ENCODE measurements at regions not wholly inside any gene's neighbourhood (a gene's known extent, or its start where the extent isn't known, plus 50 kb on each side); places are given as distances from the start of the nearest gene placed in this dataset.

DNA sequence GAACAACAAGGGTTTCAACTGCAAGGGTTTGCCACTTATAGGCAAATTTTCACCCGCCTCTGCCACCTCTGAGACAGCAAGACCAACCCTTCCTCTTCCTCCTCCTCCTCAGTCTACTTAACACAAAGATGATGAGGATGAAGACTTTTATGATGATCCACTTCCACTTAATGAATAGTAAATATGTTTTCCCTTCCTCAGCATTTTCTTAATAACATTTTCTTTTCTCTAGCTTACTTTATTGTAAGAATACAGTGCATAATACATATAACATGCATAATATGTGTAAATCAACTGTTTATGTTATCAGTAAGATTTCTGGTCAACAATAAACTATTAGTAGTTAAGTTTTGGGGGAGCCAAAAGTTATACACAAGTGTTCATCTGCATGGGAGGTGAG lies 77.4 kb downstream of the KLF15 start:
- no peaks in the 10 kb centered on the region for H3K27me3 ChIP-seq (ENCODE audit: low read depth, low read length)
- no peaks in the 10 kb centered on the region for H3K36me3 ChIP-seq (ENCODE audit: control insufficient read depth in 1 of 2, insufficient read depth in 2 of 2, low read length in 2 of 2)
- H3K4me3 ChIP-seq (ENCODE audit: low read depth in 1 of 2, low read length in 2 of 2) = no peak overlapping the region
- no peaks in the 10 kb centered on the region for H3K4me1 ChIP-seq (ENCODE audit: control insufficient read depth in 1 of 2, insufficient read depth in 2 of 2, low read length in 2 of 2)
- no peak overlapping the region for H3K27ac ChIP-seq (ENCODE audit: low read length)
- peaks cover 3% of the 10 kb centered on the region in 2 donors for H3K9me3 ChIP-seq (ENCODE audit: control insufficient read depth in 1 of 2, low read length in 2 of 2)

DNA sequence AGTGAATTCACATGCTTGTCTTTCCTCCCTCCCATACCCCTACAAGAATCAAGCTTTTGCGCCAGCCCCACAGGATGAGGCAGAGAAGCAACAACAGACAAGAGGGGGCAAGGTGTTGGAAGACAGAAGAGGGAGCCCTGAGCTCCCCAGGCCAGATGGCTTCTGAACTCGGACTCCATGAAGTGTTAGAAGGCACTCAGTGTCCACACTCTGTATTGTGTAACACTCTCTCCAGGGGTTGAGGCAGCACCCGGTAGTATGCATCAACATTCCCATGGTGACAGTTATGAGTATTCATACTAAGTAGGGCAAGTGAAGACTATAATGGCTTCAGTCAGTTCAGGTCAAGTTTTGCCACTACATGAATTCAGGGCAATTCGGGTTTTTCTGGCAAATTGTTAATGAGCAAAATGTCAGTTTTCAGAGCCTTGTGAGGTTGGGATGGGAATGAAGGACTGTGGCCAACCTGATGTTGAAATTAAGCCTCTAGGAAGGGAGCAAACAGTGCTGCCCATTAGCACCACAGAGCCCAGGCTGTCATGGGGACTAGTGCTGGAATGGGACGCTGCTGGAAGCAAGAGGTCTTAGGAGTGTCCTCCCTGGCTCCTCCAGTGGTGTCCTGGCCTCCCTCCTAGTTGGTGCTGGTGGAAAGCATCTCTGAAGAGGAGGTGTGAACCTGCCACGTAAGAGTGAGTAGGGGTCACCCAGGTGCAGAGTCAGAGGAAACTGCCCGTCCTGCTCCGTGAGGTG lies 79.4 kb downstream of the KLF15 start:
- no peaks in the 10 kb centered on the region for H3K36me3 ChIP-seq (ENCODE audit: control insufficient read depth in 1 of 2, insufficient read depth in 2 of 2, low read length in 2 of 2)
- no peaks in the 10 kb centered on the region for H3K4me1 ChIP-seq (ENCODE audit: control insufficient read depth in 1 of 2, insufficient read depth in 2 of 2, low read length in 2 of 2)
- peaks cover 3% of the 10 kb centered on the region in 2 donors for H3K9me3 ChIP-seq (ENCODE audit: control insufficient read depth in 1 of 2, low read length in 2 of 2)
- H3K27me3 ChIP-seq (ENCODE audit: low read depth, low read length) = no peaks in the 10 kb centered on the region
- no peak overlapping the region for H3K27ac ChIP-seq (ENCODE audit: low read length)
- H3K4me3 ChIP-seq (ENCODE audit: low read depth in 1 of 2, low read length in 2 of 2) = no peak overlapping the region

DNA sequence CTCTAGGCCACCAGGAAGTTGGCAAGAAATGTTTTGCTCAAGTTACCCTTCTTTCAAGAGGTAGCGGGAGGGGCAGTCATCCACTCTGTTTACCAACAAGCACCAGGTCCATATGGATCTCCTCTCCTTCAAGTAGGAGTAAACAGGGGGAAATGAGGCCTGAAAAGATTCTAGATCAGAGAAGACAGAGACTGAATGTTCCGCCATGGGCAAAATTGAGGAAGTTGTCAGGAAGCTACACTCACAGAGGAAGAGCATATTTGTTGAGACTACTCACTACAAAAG lies 81.6 kb downstream of the KLF15 start:
- Histone ChIP-seq H3K27ac (ENCODE audit: low read length) (no peak overlapping the region), H3K9me3 (ENCODE audit: control insufficient read depth in 1 of 2, low read length in 2 of 2) (no peaks in the 10 kb centered on the region)

DNA sequence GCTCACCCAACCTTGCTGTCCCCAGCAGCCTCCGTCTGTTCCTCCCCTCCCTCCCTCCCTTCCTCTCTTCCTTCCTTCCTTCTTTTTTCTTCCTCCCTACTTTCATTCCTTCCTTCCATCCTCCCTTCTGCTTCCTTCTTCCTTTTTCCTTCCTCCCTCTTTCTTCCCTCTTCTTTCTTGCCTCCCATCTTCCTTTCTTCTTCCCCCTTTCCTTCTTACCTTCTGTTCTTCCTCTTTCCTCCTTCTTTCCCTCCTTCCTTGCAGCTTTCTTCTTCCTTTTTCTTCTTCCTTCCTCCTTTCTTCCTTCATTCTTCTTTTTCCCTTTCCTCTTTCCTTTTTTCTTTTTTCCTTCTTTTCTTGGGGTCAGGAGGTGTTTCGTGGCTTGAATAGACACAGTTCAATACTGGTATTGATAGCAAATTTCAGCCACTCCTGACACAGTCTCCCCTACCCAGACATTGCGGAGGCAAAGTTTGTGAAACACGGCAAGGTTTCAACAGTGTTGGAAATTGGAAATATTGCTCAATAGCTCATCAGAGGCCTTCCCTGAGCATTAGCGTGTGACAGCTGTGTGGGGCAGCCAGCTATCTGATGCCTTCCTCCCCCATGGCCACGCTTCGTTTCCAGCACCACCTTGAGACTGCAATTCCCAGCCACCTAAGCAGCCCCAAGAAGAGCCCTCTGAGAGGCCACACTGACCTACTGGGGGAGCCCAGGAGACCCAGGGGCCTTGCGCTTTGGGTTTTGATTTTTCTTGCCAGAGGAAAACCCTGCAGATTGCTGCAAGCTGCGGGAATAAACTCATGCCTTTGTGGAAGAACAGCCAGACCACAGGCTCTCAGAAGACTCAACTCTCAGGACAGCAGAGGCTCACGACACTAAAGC lies 82.2 kb downstream of the KLF15 start:
- Histone ChIP-seq H3K9me3 (ENCODE audit: control insufficient read depth in 1 of 2, low read length in 2 of 2) (no peaks in the 10 kb centered on the region), H3K27ac (ENCODE audit: low read length) (no peak overlapping the region), H3K4me1 (ENCODE audit: control insufficient read depth in 1 of 2, insufficient read depth in 2 of 2, low read length in 2 of 2) (peaks cover 0 to 6% of the 10 kb centered on the region in 2 donors), H3K4me3 (ENCODE audit: low read depth in 1 of 2, low read length in 2 of 2) (no peak overlapping the region), H3K36me3 (ENCODE audit: control insufficient read depth in 1 of 2, insufficient read depth in 2 of 2, low read length in 2 of 2) (no peaks in the 10 kb centered on the region), H3K27me3 (ENCODE audit: low read depth, low read length) (no peaks in the 10 kb centered on the region)

More for the DNA sequence above, 81.6 kb downstream of the KLF15 start:
- no peaks in the 10 kb centered on the region for H3K36me3 ChIP-seq (ENCODE audit: control insufficient read depth in 1 of 2, insufficient read depth in 2 of 2, low read length in 2 of 2)
- peaks cover 0 to under 1% of the 10 kb centered on the region in 2 donors for H3K4me1 ChIP-seq (ENCODE audit: control insufficient read depth in 1 of 2, insufficient read depth in 2 of 2, low read length in 2 of 2)
- H3K4me3 ChIP-seq (ENCODE audit: low read depth in 1 of 2, low read length in 2 of 2) = no peak overlapping the region
- H3K27me3 ChIP-seq (ENCODE audit: low read depth, low read length) = no peaks in the 10 kb centered on the region

DNA sequence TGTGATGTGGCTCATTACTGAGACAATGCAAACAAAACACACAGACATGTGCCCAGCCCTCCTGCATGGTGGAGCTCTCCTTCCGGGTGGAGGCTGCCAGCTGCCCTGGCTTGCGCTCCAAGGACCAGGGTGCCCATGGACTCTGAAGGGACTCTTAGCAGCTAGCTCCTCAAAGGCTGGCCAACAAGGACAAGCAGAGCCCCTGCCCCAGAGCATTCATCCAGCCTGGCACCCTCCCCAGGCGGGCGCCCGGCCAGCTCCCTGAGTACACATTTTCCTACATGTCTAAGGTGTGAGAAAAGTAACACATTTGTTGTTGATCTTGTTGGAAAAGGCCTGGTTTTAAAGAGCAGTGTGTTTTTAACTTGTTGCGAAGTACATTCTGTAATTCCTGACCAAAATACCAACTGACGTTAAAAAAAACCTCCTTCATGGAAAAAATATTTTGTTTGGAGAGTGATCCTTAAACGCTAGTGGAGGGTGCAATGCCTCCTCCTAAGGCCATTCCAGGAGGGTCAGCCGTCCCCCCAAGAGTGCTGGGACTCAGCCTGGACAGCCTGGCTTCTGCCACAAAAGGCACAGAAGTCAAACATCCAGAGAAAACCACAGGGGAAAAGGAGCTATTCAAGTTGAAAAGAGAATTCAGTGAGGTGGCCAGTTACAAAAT lies 86.9 kb downstream of the KLF15 start:
- H3K4me3 ChIP-seq (ENCODE audit: low read depth in 1 of 2, low read length in 2 of 2) = no peak overlapping the region
- H3K27ac ChIP-seq (ENCODE audit: low read length) = peak overlapping the region; percentile 23
- H3K4me1 ChIP-seq (ENCODE audit: control insufficient read depth in 1 of 2, insufficient read depth in 2 of 2, low read length in 2 of 2) = peaks cover 0 to 24% of the 10 kb centered on the region in 2 donors
- no peaks in the 10 kb centered on the region for H3K36me3 ChIP-seq (ENCODE audit: control insufficient read depth in 1 of 2, insufficient read depth in 2 of 2, low read length in 2 of 2)
- H3K27me3 ChIP-seq (ENCODE audit: low read depth, low read length) = no peaks in the 10 kb centered on the region
- no peaks in the 10 kb centered on the region for H3K9me3 ChIP-seq (ENCODE audit: control insufficient read depth in 1 of 2, low read length in 2 of 2)

DNA sequence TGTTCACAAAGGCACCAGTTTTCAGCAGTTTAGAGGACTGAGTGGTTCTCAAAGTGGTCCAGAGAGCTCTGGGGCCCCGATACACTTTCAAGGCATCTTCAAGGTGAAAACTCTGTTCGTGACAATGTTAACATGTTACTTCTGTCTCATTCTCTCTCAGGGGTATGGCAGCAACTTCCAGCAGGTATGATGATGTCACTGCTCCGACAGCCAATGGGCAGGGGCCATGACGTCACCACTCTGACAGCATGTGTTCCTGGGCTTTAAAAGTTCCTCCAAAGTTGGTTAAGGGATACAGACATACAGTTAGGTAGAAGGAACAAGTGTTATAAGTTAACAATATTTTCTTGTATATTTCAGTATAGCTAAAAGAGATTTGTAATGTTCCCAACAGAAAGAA lies 87.9 kb downstream of the KLF15 start:
- no peak overlapping the region for H3K27ac ChIP-seq (ENCODE audit: low read length)
- H3K9me3 ChIP-seq (ENCODE audit: control insufficient read depth in 1 of 2, low read length in 2 of 2) = no peaks in the 10 kb centered on the region
- peaks cover 0 to 24% of the 10 kb centered on the region in 2 donors for H3K4me1 ChIP-seq (ENCODE audit: control insufficient read depth in 1 of 2, insufficient read depth in 2 of 2, low read length in 2 of 2)

DNA sequence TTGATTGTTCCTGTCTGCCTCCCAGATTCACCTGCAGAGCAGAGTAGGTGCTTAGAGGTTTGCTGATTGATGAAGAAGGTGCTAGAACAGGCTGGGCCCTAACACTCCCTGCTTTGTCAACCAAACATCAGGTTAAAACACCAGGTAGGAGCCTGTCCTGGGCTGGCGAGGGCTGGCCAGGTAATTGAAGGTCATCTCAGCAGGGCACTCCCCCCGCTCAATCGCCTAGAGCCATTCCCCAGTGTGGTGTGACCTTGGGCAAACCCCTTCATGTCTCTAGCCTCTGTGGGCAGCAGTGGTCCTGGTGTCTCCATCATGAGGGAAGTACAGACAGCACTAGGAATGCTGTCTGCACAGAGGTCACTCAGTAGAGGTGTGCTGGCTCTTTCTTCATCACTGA lies 88.3 kb downstream of the KLF15 start:
- H3K27me3 ChIP-seq (ENCODE audit: low read depth, low read length) = no peaks in the 10 kb centered on the region
- H3K36me3 ChIP-seq (ENCODE audit: control insufficient read depth in 1 of 2, insufficient read depth in 2 of 2, low read length in 2 of 2) = no peaks in the 10 kb centered on the region
- no peak overlapping the region for H3K27ac ChIP-seq (ENCODE audit: low read length)
- H3K4me1 ChIP-seq (ENCODE audit: control insufficient read depth in 1 of 2, insufficient read depth in 2 of 2, low read length in 2 of 2) = peaks cover 0 to 24% of the 10 kb centered on the region in 2 donors
- H3K9me3 ChIP-seq (ENCODE audit: control insufficient read depth in 1 of 2, low read length in 2 of 2) = no peaks in the 10 kb centered on the region
- H3K4me3 ChIP-seq (ENCODE audit: low read depth in 1 of 2, low read length in 2 of 2) = no peak overlapping the region

More for the DNA sequence above, 87.9 kb downstream of the KLF15 start:
- Histone ChIP-seq H3K36me3 (ENCODE audit: control insufficient read depth in 1 of 2, insufficient read depth in 2 of 2, low read length in 2 of 2) (no peaks in the 10 kb centered on the region), H3K4me3 (ENCODE audit: low read depth in 1 of 2, low read length in 2 of 2) (no peak overlapping the region), H3K27me3 (ENCODE audit: low read depth, low read length) (no peaks in the 10 kb centered on the region)

DNA sequence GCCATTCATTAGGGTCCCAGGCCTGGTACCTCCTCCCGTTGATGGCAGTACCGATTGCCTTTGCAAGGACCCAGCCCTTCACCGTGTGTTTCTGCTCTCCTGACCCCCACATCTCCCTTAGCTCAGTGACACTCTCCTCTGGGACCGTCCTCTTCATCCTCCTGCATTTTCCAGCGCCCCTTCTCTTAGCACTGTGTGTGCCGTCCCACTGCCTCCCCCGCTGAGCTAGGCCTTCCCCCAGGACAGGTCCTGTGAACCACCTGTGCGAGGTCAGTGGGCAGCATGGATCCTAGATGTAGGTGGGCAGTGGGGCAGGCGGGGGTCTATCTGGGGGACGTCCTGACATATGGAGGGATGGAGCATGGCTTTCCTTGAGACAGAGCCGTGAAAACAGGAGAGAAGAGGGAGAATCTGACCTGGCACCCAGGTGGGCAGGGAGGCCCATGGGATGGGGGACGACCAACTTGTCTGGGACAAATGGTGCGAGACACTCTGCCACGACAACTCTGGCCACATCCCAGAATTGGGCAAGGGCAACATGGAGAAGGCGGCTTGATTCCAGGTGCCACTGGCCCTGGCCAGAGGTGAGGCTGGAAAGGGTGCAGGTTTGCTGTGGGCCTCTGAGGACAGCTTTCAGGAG lies 87.7 kb upstream of the ALDH1L1 start:
- no peaks in the 10 kb centered on the region for H3K9me3 ChIP-seq (ENCODE audit: control insufficient read depth in 1 of 2, low read length in 2 of 2)
- no peaks in the 10 kb centered on the region for H3K27me3 ChIP-seq (ENCODE audit: low read depth, low read length)
- H3K36me3 ChIP-seq (ENCODE audit: control insufficient read depth in 1 of 2, insufficient read depth in 2 of 2, low read length in 2 of 2) = no peaks in the 10 kb centered on the region
- peak overlapping the region; percentile 33 to 63 for H3K4me3 ChIP-seq (ENCODE audit: low read depth in 1 of 2, low read length in 2 of 2)
- peaks cover 0 to 24% of the 10 kb centered on the region in 2 donors for H3K4me1 ChIP-seq (ENCODE audit: control insufficient read depth in 1 of 2, insufficient read depth in 2 of 2, low read length in 2 of 2)
- no peak overlapping the region for H3K27ac ChIP-seq (ENCODE audit: low read length)

DNA sequence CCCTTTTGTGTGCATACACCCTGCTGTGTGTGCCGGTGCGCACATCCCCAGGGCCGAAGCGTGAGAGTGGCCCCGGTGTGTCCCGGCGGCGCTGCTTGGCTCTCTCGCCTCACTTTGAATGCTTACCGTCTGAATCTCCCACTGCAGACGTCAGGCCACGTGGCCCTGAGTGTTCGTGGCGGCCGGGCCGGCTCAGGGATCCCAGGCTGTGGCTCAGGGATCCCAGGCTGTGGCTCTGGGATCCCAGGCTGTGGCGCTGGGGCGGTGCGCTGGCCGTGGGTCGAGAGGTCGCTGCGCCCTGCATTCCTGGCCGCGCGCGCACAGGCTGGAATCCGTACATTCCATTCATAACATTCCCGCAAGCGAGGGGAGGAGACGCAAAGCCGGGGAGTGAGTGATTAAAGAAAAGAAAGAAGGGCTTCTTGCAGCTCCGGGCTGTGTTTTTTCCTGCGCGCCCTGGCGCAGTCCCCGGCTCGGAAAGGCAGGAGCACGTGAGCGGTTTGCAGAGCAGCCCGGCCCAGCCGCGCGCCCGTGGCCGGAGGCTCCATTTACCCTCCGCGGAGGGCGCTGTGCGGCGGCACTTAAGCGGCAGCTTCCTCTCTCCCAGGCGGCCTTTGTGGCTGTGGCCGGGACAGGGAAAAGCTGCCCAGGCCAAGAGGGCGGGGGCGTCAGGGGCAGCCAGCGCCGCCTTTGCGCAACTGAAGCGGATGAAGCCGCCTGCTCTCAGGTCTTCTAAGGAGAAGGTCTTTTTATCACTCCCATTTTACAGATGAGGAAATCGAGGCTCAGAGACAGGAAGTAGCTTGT lies 87.0 kb upstream of the ALDH1L1 start:
- Histone ChIP-seq H3K27me3 (ENCODE audit: low read depth, low read length) (no peaks in the 10 kb centered on the region), H3K9me3 (ENCODE audit: control insufficient read depth in 1 of 2, low read length in 2 of 2) (no peaks in the 10 kb centered on the region), H3K4me3 (ENCODE audit: low read depth in 1 of 2, low read length in 2 of 2) (peak overlapping the region; percentile 33 to 63), H3K27ac (ENCODE audit: low read length) (no peak overlapping the region), H3K4me1 (ENCODE audit: control insufficient read depth in 1 of 2, insufficient read depth in 2 of 2, low read length in 2 of 2) (peaks cover 0 to 24% of the 10 kb centered on the region in 2 donors), H3K36me3 (ENCODE audit: control insufficient read depth in 1 of 2, insufficient read depth in 2 of 2, low read length in 2 of 2) (no peaks in the 10 kb centered on the region)

DNA sequence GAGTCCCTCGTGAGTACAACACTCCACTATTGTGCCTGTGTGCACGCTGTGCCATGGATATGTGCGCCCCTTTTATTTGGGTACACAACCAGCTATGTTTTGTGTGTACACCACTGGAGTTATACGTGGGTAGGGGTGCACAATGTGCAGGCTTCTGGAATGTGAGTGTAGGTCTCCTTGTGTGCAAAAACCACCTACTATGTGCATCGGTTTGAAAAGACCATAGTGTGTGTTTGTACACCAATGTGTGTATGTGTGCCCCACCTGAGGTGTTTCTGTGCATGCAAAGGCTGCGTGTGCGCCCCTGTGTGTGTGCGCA lies 86.4 kb upstream of the ALDH1L1 start:
- Histone ChIP-seq H3K4me3 (ENCODE audit: low read depth in 1 of 2, low read length in 2 of 2) (peak overlapping the region in 1 of 2 donors; percentile 63), H3K4me1 (ENCODE audit: control insufficient read depth in 1 of 2, insufficient read depth in 2 of 2, low read length in 2 of 2) (peaks cover 0 to 24% of the 10 kb centered on the region in 2 donors), H3K27ac (ENCODE audit: low read length) (no peak overlapping the region), H3K36me3 (ENCODE audit: control insufficient read depth in 1 of 2, insufficient read depth in 2 of 2, low read length in 2 of 2) (no peaks in the 10 kb centered on the region), H3K27me3 (ENCODE audit: low read depth, low read length) (no peaks in the 10 kb centered on the region), H3K9me3 (ENCODE audit: control insufficient read depth in 1 of 2, low read length in 2 of 2) (no peaks in the 10 kb centered on the region)

All from muscle layer of duodenum (tissue), 2 donors.